PC-3 (cell line): ENCODE measurements at regions not wholly inside any gene's neighbourhood (a gene's known extent, or its start where the extent isn't known, plus 50 kb on each side); places are given as distances from the start of the nearest gene placed in this dataset.

Source experiments
- ATAC-seq: fragments of 200-7000 bp; cut with Tn5 transposase; 2 replicates; pipeline ENCODE4 v1.9.1; 2020; ENCODE audit warnings: mild to moderate bottlenecking, moderate library complexity
- BruUV-seq: library from RNA; stranded (reverse); fragments of 400-500 nt; replicated peaks from 2 replicates; lab custom pipeline; 2021; lab: Mats Ljungman, UMichigan
- CTCF ChIA-PET: fragments of 300-600 bp; sonication (Branson Sonifier 250); formaldehyde crosslinking; loops from one replicate; lab custom pipeline; 2022; ENCODE audit warnings: antibody characterized with exemption; lab: Charles Lee
- POLR2A ChIA-PET: fragments of 300-600 bp; sonication (Branson Sonifier 250); formaldehyde crosslinking; loops from one replicate; lab custom pipeline; 2022; ENCODE audit warnings: antibody characterized with exemption; ENCODE audit not compliant: unreplicated experiment; lab: Charles Lee
- DNase-seq: peaks from one replicate; pipeline ENCODE4 v3.0.0-alpha.2; 2015
- H2AFZ ChIP-seq: fragments of 300-600 bp; sonication (generic); 2 replicates; pipeline ENCODE4 v1.6.0; 2016; ENCODE audit warnings: antibody characterized with exemption, low read length
- H3F3A ChIP-seq: fragments of 300-600 bp; sonication (generic); one replicate; pipeline ENCODE4 v1.6.0; 2017; ENCODE audit warnings: antibody characterized with exemption, low read length, control low read depth, mild to moderate bottlenecking; ENCODE audit not compliant: unreplicated experiment
- H3K27ac ChIP-seq: fragments of 300-600 bp; sonication (generic); 2 replicates; pipeline ENCODE4 v1.5.1; 2016; ENCODE audit warnings: mild to moderate bottlenecking, low read length
- H3K27me3 ChIP-seq: fragments of 300-600 bp; sonication (generic); 2 replicates; pipeline ENCODE4 v1.6.1; 2016; ENCODE audit warnings: low read length, mixed read lengths
- H3K36me3 ChIP-seq: fragments of 300-600 bp; sonication (generic); 2 replicates; pipeline ENCODE4 v1.6.1; 2016; ENCODE audit warnings: low read depth, mixed run types, low read length, mixed read lengths
- H3K4me1 ChIP-seq: fragments of 300-600 bp; sonication (generic); 2 replicates; pipeline ENCODE4 v1.5.1; 2016; ENCODE audit warnings: low read length; ENCODE audit not compliant: insufficient read depth
- H3K4me2 ChIP-seq: fragments of 300-600 bp; sonication (generic); 2 replicates; pipeline ENCODE4 v1.6.0; 2016; ENCODE audit warnings: low read length
- H3K4me3 ChIP-seq: fragments of 300-600 bp; sonication (generic); 2 replicates; pipeline ENCODE4 v1.5.1; 2016; ENCODE audit warnings: mild to moderate bottlenecking, low read length, mixed read lengths
- H3K79me2 ChIP-seq: fragments of 300-600 bp; sonication (generic); 2 replicates; pipeline ENCODE4 v1.6.1; 2017; ENCODE audit warnings: low read length, mixed read lengths
- H3K9ac ChIP-seq: fragments of 300-600 bp; sonication (generic); 2 replicates; pipeline ENCODE4 v1.6.0; 2016; ENCODE audit warnings: mild to moderate bottlenecking, low read length
- H3K9me2 ChIP-seq: fragments of 300-600 bp; sonication (generic); replicated peaks from 2 replicates; pipeline ENCODE4 v1.6.1; 2016; ENCODE audit warnings: mixed run types, low read length, mixed read lengths
- H3K9me3 ChIP-seq: fragments of 300-600 bp; sonication (generic); 2 replicates; pipeline ENCODE4 v1.6.1; 2016; ENCODE audit warnings: low read length, mixed read lengths
- H4K20me1 ChIP-seq: fragments of 300-600 bp; sonication (generic); 2 replicates; pipeline ENCODE4 v1.6.1; 2016; ENCODE audit warnings: low read length, mixed read lengths
- CTCF ChIP-seq: fragments of 300-600 bp; sonication (generic); conservative IDR thresholded peaks from 2 replicates; pipeline ENCODE4 v1.5.1; 2017; ENCODE audit warnings: antibody characterized with exemption, low read depth, mild to moderate bottlenecking, low read length
- EZH2 ChIP-seq: fragments of 300-600 bp; sonication (generic); IDR thresholded peaks from one replicate; pipeline ENCODE4 v1.6.1; 2017; ENCODE audit warnings: antibody characterized with exemption, mild to moderate bottlenecking, low read length; ENCODE audit not compliant: unreplicated experiment
- EZH2phosphoT487 ChIP-seq: fragments of 300-600 bp; sonication (generic); IDR thresholded peaks from 2 replicates; pipeline ENCODE4 v1.6.1; 2018; ENCODE audit warnings: mild to moderate bottlenecking, antibody characterized with exemption, low read length, borderline replicate concordance
- intact Hi-C: fragments of 100-400 bp; cut with micrococcal nuclease; formaldehyde crosslinking; loops from 2 replicates; pipeline ENCODE4 v1.9.0; 2023

GRCh38 chr7:70856901-70857630 is 274.9 kb upstream of the GALNT17 start:
- ChIA-PET POLR2A (no interaction called here), CTCF (no interaction called here)
- Histone ChIP-seq H3K9me3 (no peaks in the 10 kb centered on the region), H4K20me1 (no peaks in the 10 kb centered on the region), H3K4me2 (no peak overlapping the region), H3K36me3 (no peaks in the 10 kb centered on the region), H3K9ac (no peak overlapping the region), H3F3A (no peaks in the 10 kb centered on the region), H2AFZ (no peak overlapping the region), H3K27me3 (no peaks in the 10 kb centered on the region), H3K79me2 (no peaks in the 10 kb centered on the region), H3K4me3 (no peak overlapping the region), H3K9me2 (no peaks in the 10 kb centered on the region), H3K27ac (no peak overlapping the region), H3K4me1 (no peaks in the 10 kb centered on the region)
- ATAC-seq (no peak), DNase-seq (peak; percentile 63)
- intact Hi-C loops, result loop anchor here (1.0 kb wide), 1 partner anchor 879 kb away; no protein-coding TSS in a partner anchor
- TF ChIP-seq EZH2phosphoT487 (no peak), EZH2 (no peak), CTCF (peak; percentile 77)
- BruUV-seq, result no TSS peak

- Histone ChIP-seq H3K27ac (no peak overlapping the region), H3K36me3 (no peaks in the 10 kb centered on the region), H4K20me1 (no peaks in the 10 kb centered on the region), H3K9me3 (no peaks in the 10 kb centered on the region), H3K27me3 (no peaks in the 10 kb centered on the region), H2AFZ (no peak overlapping the region), H3F3A (no peaks in the 10 kb centered on the region), H3K9me2 (no peaks in the 10 kb centered on the region), H3K9ac (no peak overlapping the region), H3K4me3 (no peak overlapping the region), H3K4me2 (no peak overlapping the region), H3K79me2 (no peaks in the 10 kb centered on the region), H3K4me1 (no peaks in the 10 kb centered on the region)
- ATAC-seq (no peak), DNase-seq (no peak)
- ChIA-PET CTCF (no interaction called here), POLR2A (no interaction called here)
- no TSS peak for BruUV-seq
- intact Hi-C loops, result loop anchor here (1.0 kb wide), 1 partner anchor 878 kb away; no protein-coding TSS in a partner anchor
- TF ChIP-seq EZH2phosphoT487 (no peak), CTCF (no peak), EZH2 (no peak)
Measured at GRCh38 chr7:70857793-70858545, 274.0 kb upstream of the GALNT17 start.

GRCh38 chr7:70867513-70867912 is 264.4 kb upstream of the GALNT17 start:
- CTCF ChIA-PET, result no interaction called here
- no peak overlapping the region for H3K27ac ChIP-seq
- ATAC-seq, result no peak
- H3K9me2 ChIP-seq, result no peaks in the 10 kb centered on the region
- TF ChIP-seq CTCF (no peak), EZH2phosphoT487 (no peak), EZH2 (no peak)
- no peaks in the 10 kb centered on the region for H4K20me1 ChIP-seq
- DNase-seq, result no peak
- no peak overlapping the region for H3K4me2 ChIP-seq
- H3K4me1 ChIP-seq, result no peaks in the 10 kb centered on the region
- no peaks in the 10 kb centered on the region for H3K27me3 ChIP-seq
- H3K4me3 ChIP-seq, result no peak overlapping the region
- no TSS peak for BruUV-seq
- no peak overlapping the region for H3K9ac ChIP-seq
- H3K9me3 ChIP-seq, result no peaks in the 10 kb centered on the region
- H3F3A ChIP-seq, result no peaks in the 10 kb centered on the region
- POLR2A ChIA-PET, result no interaction called here
- no peaks in the 10 kb centered on the region for H3K79me2 ChIP-seq
- no peaks in the 10 kb centered on the region for H3K36me3 ChIP-seq
- no peak overlapping the region for H2AFZ ChIP-seq
- intact Hi-C loops, result no loop called here
